ENCODE measurements at regions not wholly inside any gene's neighbourhood (a gene's known extent, or its start where the extent isn't known, plus 50 kb on each side); places are given as distances from the start of the nearest gene placed in this dataset.
A peak's percentile ranks its signal among the peaks of the same experiment; 100 is the strongest.

- no peaks in the 10 kb centered on the region for H3K36me3 ChIP-seq
- TF ChIP-seq POLR2A (IDR thresholded peaks at IDR 0.05), result no peak
- TF ChIP-seq, protein P1, sequence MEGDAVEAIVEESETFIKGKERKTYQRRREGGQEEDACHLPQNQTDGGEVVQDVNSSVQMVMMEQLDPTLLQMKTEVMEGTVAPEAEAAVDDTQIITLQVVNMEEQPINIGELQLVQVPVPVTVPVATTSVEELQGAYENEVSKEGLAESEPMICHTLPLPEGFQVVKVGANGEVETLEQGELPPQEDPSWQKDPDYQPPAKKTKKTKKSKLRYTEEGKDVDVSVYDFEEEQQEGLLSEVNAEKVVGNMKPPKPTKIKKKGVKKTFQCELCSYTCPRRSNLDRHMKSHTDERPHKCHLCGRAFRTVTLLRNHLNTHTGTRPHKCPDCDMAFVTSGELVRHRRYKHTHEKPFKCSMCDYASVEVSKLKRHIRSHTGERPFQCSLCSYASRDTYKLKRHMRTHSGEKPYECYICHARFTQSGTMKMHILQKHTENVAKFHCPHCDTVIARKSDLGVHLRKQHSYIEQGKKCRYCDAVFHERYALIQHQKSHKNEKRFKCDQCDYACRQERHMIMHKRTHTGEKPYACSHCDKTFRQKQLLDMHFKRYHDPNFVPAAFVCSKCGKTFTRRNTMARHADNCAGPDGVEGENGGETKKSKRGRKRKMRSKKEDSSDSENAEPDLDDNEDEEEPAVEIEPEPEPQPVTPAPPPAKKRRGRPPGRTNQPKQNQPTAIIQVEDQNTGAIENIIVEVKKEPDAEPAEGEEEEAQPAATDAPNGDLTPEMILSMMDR (IDR thresholded peaks at IDR 0.05), result no peak
- H3K4me3 ChIP-seq, result no peak overlapping the region
- H3K27ac ChIP-seq, result no peak overlapping the region
- 77% methylated on average over 1 of the region's 1 CpG for WGBS (ENCODE audit: insufficient coverage, low coverage, low lambda C conversion rate, missing lambda C conversion rate)
- intact Hi-C loops (cut with DNase I), result no loop called here
- H3K27me3 ChIP-seq, result no peaks in the 10 kb centered on the region
- H3K4me1 ChIP-seq, result no peaks in the 10 kb centered on the region
- no peak for ATAC-seq
- no peak for DNase-seq
- no peaks in the 10 kb centered on the region for H3K9me3 ChIP-seq
These were observed 82.0 kb upstream of the FAM241A start for GRCh38 chr4:112063260-112063659.

- no peak overlapping the region for H3K4me3 ChIP-seq
- WGBS (ENCODE audit: insufficient coverage, low coverage, low lambda C conversion rate, missing lambda C conversion rate), result 68% methylated on average over 2 of the region's 2 CpGs
These were observed 76.1 kb upstream of the FAM241A start for GRCh38 chr4:112069110-112069509.

DNA sequence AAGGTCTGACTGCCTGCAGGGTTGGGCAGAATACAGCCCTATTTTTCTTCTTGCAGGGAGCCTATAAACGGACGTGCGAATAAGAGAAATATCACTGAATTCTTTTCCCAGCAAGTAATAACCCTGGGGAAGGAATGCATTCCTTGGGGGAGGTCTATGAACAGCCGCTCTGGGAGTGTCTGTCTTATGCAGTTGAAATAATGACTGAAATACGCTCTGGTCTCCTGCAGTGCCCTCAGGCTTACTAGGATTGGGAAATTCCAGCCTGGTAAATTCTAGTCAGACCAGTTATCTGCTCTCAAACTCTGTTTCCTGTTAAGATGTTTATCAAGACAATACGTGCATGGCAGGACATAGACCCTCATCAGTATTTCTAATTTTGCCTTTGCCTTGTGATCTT is 72.1 kb upstream of the FAM241A start:
- Histone ChIP-seq H3K27ac (no peak overlapping the region), H3K9me3 (no peaks in the 10 kb centered on the region), H3K36me3 (no peaks in the 10 kb centered on the region), H3K4me1 (no peaks in the 10 kb centered on the region), H3K4me3 (no peak overlapping the region), H3K27me3 (no peaks in the 10 kb centered on the region)
- intact Hi-C loops (cut with DNase I), result no loop called here
- no peak for DNase-seq
- no peak for ATAC-seq
- TF ChIP-seq POLR2A (IDR thresholded peaks at IDR 0.05), result no peak
- TF ChIP-seq, protein P1 (IDR thresholded peaks at IDR 0.05), result no peak
- 83% methylated on average over 3 of the region's 6 CpGs for WGBS (ENCODE audit: insufficient coverage, low coverage, low lambda C conversion rate, missing lambda C conversion rate)

More at GRCh38 chr4:112069110-112069509, 76.1 kb upstream of the FAM241A start:
- Histone ChIP-seq H3K36me3 (no peaks in the 10 kb centered on the region), H3K27ac (no peak overlapping the region), H3K9me3 (no peaks in the 10 kb centered on the region), H3K4me1 (no peaks in the 10 kb centered on the region), H3K27me3 (no peaks in the 10 kb centered on the region)
- no peak for ATAC-seq
- intact Hi-C loops (cut with DNase I), result no loop called here
- no peak for DNase-seq
- no peak for TF ChIP-seq POLR2A (IDR thresholded peaks at IDR 0.05)

GRCh38 chr4:112075129-112075753 is 70.0 kb upstream of the FAM241A start:
- Histone ChIP-seq H3K36me3 (no peaks in the 10 kb centered on the region), H3K9me3 (no peaks in the 10 kb centered on the region), H3K27ac (no peak overlapping the region), H3K27me3 (no peaks in the 10 kb centered on the region), H3K4me3 (no peak overlapping the region), H3K4me1 (no peaks in the 10 kb centered on the region)
- whole genome bisulfite sequencing (ENCODE audit: insufficient coverage, low coverage, low lambda C conversion rate, missing lambda C conversion rate), result 41% methylated on average over 4 of the region's 4 CpGs
- DNase-seq, result no peak
- peak; percentile 86 to 96 (median 90) for ATAC-seq
- intact Hi-C loops (cut with DNase I), result no loop called here
- TF ChIP-seq, protein P1 (IDR thresholded peaks at IDR 0.05), result peak; percentile 70 to 81 (median 76)
- TF ChIP-seq POLR2A (IDR thresholded peaks at IDR 0.05), result no peak

DNA sequence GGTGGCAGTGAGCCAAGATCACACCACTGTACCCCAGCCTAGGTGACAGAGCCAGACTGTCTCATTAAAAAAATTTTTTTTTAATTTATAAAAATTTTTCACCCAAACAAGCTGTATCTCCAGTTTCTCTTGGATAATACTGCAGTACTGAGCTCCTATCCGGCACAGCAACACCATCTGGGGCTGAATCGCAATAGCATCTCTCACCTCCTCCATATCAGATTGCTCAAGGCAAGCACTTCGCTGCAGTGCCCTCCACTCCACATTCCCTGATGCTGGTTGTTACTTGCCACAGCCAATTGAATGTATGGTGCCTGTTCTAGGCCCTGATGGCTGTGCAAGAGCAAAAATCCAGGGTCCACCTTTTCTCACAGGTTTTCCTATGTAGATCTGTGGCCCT is 69.3 kb upstream of the FAM241A start:
- no peak overlapping the region for H3K4me3 ChIP-seq
- no peaks in the 10 kb centered on the region for H3K4me1 ChIP-seq
- 53% methylated on average over 3 of the region's 3 CpGs for WGBS (ENCODE audit: insufficient coverage, low coverage, low lambda C conversion rate, missing lambda C conversion rate)
- no peaks in the 10 kb centered on the region for H3K36me3 ChIP-seq
- ATAC-seq (no peak), DNase-seq (no peak)
- H3K9me3 ChIP-seq, result no peaks in the 10 kb centered on the region
- no peaks in the 10 kb centered on the region for H3K27me3 ChIP-seq
- intact Hi-C loops (cut with DNase I), result no loop called here
- H3K27ac ChIP-seq, result no peak overlapping the region
- TF ChIP-seq POLR2A (IDR thresholded peaks at IDR 0.05), result no peak
- TF ChIP-seq, protein P1 (IDR thresholded peaks at IDR 0.05), result no peak

Measured in right lobe of liver (tissue), 6 donors.